ENCODE measurements at regions not wholly inside any gene's neighbourhood (a gene's known extent, or its start where the extent isn't known, plus 50 kb on each side); places are given as distances from the start of the nearest gene placed in this dataset.
"Not testable (repeated sequence)": the region's sequence is repeated elsewhere in the genome, so short reads cannot be mapped to it uniquely, and the experiment has no call there.

- no peak overlapping the region for H2AFZ ChIP-seq (ENCODE audit: low read length)
- no peak overlapping the region for H3K27ac ChIP-seq (ENCODE audit: low read length)
- no peak for DNase-seq
These were observed 159.9 kb downstream of the SOX4 start for GRCh38 chr6:21753241-21754108.

GRCh38 chr6:21754891-21755290 lies 161.3 kb downstream of the SOX4 start:
- Histone ChIP-seq H3K9me2 (replicated peaks; ENCODE audit: insufficient read depth, low read length) (no peaks in the 10 kb centered on the region), H3K36me3 (replicated peaks; ENCODE audit: insufficient read depth, low read length) (no peaks in the 10 kb centered on the region), H3K4me3 (ENCODE audit: low read length) (no peak overlapping the region), H3K27ac (ENCODE audit: low read length) (no peak overlapping the region), H3F3A (ENCODE audit: insufficient read depth, low read length) (no peaks in the 10 kb centered on the region), H3K79me2 (ENCODE audit: low read length) (no peaks in the 10 kb centered on the region), H3K4me2 (ENCODE audit: low read depth, low read length) (no peak overlapping the region), H4K20me1 (ENCODE audit: insufficient read depth, low read length) (no peaks in the 10 kb centered on the region), H2AFZ (ENCODE audit: low read length) (no peak overlapping the region), H3K9me3 (replicated peaks; ENCODE audit: insufficient read depth, low read length) (no peaks in the 10 kb centered on the region), H3K9ac (ENCODE audit: low read length) (no peak overlapping the region), H3K27me3 (replicated peaks; ENCODE audit: insufficient read depth, low read length) (no peaks in the 10 kb centered on the region), H3K4me1 (ENCODE audit: low read length) (no peaks in the 10 kb centered on the region)
- no peak for TF ChIP-seq CTCF (IDR thresholded peaks at IDR 0.05; ENCODE audit: low read length)
- TF ChIP-seq EZH2 (optimal IDR thresholded peaks at IDR 0.05; ENCODE audit: low read depth, low read length) = no peak
- TF ChIP-seq EZH2phosphoT487 (IDR thresholded peaks at IDR 0.05; ENCODE audit: low read length) = no peak
- no peak for DNase-seq

More at GRCh38 chr6:21753241-21754108, 159.9 kb downstream of the SOX4 start:
- H3K79me2 ChIP-seq (ENCODE audit: low read length) = no peaks in the 10 kb centered on the region
- no peaks in the 10 kb centered on the region for H3F3A ChIP-seq (ENCODE audit: insufficient read depth, low read length)
- H4K20me1 ChIP-seq (ENCODE audit: insufficient read depth, low read length) = no peaks in the 10 kb centered on the region
- no peak overlapping the region for H3K9ac ChIP-seq (ENCODE audit: low read length)
- TF ChIP-seq EZH2 (optimal IDR thresholded peaks at IDR 0.05; ENCODE audit: low read depth, low read length) (no peak), EZH2phosphoT487 (IDR thresholded peaks at IDR 0.05; ENCODE audit: low read length) (no peak), CTCF (IDR thresholded peaks at IDR 0.05; ENCODE audit: low read length) (no peak)
- H3K27me3 ChIP-seq (replicated peaks; ENCODE audit: insufficient read depth, low read length) = no peaks in the 10 kb centered on the region
- no peaks in the 10 kb centered on the region for H3K9me3 ChIP-seq (replicated peaks; ENCODE audit: insufficient read depth, low read length)
- no peak overlapping the region for H3K4me2 ChIP-seq (ENCODE audit: low read depth, low read length)
- H3K4me3 ChIP-seq (ENCODE audit: low read length) = no peak overlapping the region
- H3K4me1 ChIP-seq (ENCODE audit: low read length) = no peaks in the 10 kb centered on the region
- no peaks in the 10 kb centered on the region for H3K9me2 ChIP-seq (replicated peaks; ENCODE audit: insufficient read depth, low read length)
- H3K36me3 ChIP-seq (replicated peaks; ENCODE audit: insufficient read depth, low read length) = no peaks in the 10 kb centered on the region

- H3K27me3 ChIP-seq (replicated peaks; ENCODE audit: insufficient read depth, low read length) = no peaks in the 10 kb centered on the region
- H3K4me2 ChIP-seq (ENCODE audit: low read depth, low read length) = no peak overlapping the region
- no peak overlapping the region for H3K4me3 ChIP-seq (ENCODE audit: low read length)
- H3K4me1 ChIP-seq (ENCODE audit: low read length) = no peaks in the 10 kb centered on the region
- no peak overlapping the region for H3K9ac ChIP-seq (ENCODE audit: low read length)
- H3K36me3 ChIP-seq (replicated peaks; ENCODE audit: insufficient read depth, low read length) = no peaks in the 10 kb centered on the region
- H4K20me1 ChIP-seq (ENCODE audit: insufficient read depth, low read length) = no peaks in the 10 kb centered on the region
- H3K79me2 ChIP-seq (ENCODE audit: low read length) = no peaks in the 10 kb centered on the region
- no peaks in the 10 kb centered on the region for H3K9me2 ChIP-seq (replicated peaks; ENCODE audit: insufficient read depth, low read length)
- H3K27ac ChIP-seq (ENCODE audit: low read length) = no peak overlapping the region
- no peak for DNase-seq
- TF ChIP-seq EZH2 (optimal IDR thresholded peaks at IDR 0.05; ENCODE audit: low read depth, low read length) = no peak
- TF ChIP-seq EZH2phosphoT487 (IDR thresholded peaks at IDR 0.05; ENCODE audit: low read length) = no peak
- no peak for TF ChIP-seq CTCF (IDR thresholded peaks at IDR 0.05; ENCODE audit: low read length)
- H3K9me3 ChIP-seq (replicated peaks; ENCODE audit: insufficient read depth, low read length) = no peaks in the 10 kb centered on the region
- H3F3A ChIP-seq (ENCODE audit: insufficient read depth, low read length) = no peaks in the 10 kb centered on the region
- no peak overlapping the region for H2AFZ ChIP-seq (ENCODE audit: low read length)
These were observed 162.9 kb downstream of the SOX4 start for GRCh38 chr6:21756487-21756886.

GRCh38 chr6:21757392-21757791 lies 163.8 kb downstream of the SOX4 start:
- not testable (repeated sequence) for H3K4me2 ChIP-seq (ENCODE audit: low read depth, low read length); H3K4me3 ChIP-seq (ENCODE audit: low read length); H3K9ac ChIP-seq (ENCODE audit: low read length); DNase-seq; H3K36me3 ChIP-seq (replicated peaks; ENCODE audit: insufficient read depth, low read length); H3K27ac ChIP-seq (ENCODE audit: low read length); H3F3A ChIP-seq (ENCODE audit: insufficient read depth, low read length); H3K9me2 ChIP-seq (replicated peaks; ENCODE audit: insufficient read depth, low read length); H3K27me3 ChIP-seq (replicated peaks; ENCODE audit: insufficient read depth, low read length); H3K4me1 ChIP-seq (ENCODE audit: low read length); H4K20me1 ChIP-seq (ENCODE audit: insufficient read depth, low read length); H3K79me2 ChIP-seq (ENCODE audit: low read length); H3K9me3 ChIP-seq (replicated peaks; ENCODE audit: insufficient read depth, low read length); H2AFZ ChIP-seq (ENCODE audit: low read length)

Data from MM.1S (cell line).